GM23338 (cell line): ENCODE measurements at regions not wholly inside any gene's neighbourhood (a gene's known extent, or its start where the extent isn't known, plus 50 kb on each side); places are given as distances from the start of the nearest gene placed in this dataset.

Experiments used
- CREB1 ChIP-seq: fragments of 250-450 bp; sonication (Bioruptor Pico); IDR thresholded peaks from 2 replicates; pipeline ENCODE4 v1.5.0; 2020; ENCODE audit warnings: low read depth, mild to moderate bottlenecking, moderate library complexity
- EZH2 ChIP-seq: fragments of 200-600 bp; sonication (generic); IDR thresholded peaks from one replicate; pipeline ENCODE4 v1.8.0; 2017; ENCODE audit warnings: antibody characterized with exemption, mild to moderate bottlenecking, low read depth; ENCODE audit not compliant: unreplicated experiment
- JUNB ChIP-seq: IDR thresholded peaks from one replicate; pipeline ENCODE4 v1.6.1; 2016; ENCODE audit warnings: antibody characterized with exemption; ENCODE audit not compliant: unreplicated experiment
- POLR2AphosphoS5 ChIP-seq: IDR thresholded peaks from 2 replicates; pipeline ENCODE4 v1.6.1; 2016; ENCODE audit warnings: antibody characterized with exemption, low read depth
- STAT1 ChIP-seq: IDR thresholded peaks from one replicate; pipeline ENCODE4 v1.6.1; 2016; ENCODE audit warnings: antibody characterized with exemption; ENCODE audit not compliant: unreplicated experiment
- ZNF114 ChIP-seq: fragments of 250-450 bp; sonication (Bioruptor Pico); IDR thresholded peaks from 2 replicates; pipeline ENCODE4 v1.5.0; 2020; ENCODE audit warnings: mild to moderate bottlenecking, moderate library complexity
- TF ChIP-seq, protein P1 (sequence below): fragments of 250-450 bp; sonication (Bioruptor Pico); IDR thresholded peaks from 2 replicates; pipeline ENCODE4 v1.5.0; 2020; ENCODE audit warnings: mild to moderate bottlenecking, moderate library complexity
- TF ChIP-seq, protein P2 (sequence below): IDR thresholded peaks from one replicate; pipeline ENCODE4 v1.6.1; 2018; ENCODE audit warnings: antibody characterized with exemption; ENCODE audit not compliant: unreplicated experiment

- TF ChIP-seq, protein P1, sequence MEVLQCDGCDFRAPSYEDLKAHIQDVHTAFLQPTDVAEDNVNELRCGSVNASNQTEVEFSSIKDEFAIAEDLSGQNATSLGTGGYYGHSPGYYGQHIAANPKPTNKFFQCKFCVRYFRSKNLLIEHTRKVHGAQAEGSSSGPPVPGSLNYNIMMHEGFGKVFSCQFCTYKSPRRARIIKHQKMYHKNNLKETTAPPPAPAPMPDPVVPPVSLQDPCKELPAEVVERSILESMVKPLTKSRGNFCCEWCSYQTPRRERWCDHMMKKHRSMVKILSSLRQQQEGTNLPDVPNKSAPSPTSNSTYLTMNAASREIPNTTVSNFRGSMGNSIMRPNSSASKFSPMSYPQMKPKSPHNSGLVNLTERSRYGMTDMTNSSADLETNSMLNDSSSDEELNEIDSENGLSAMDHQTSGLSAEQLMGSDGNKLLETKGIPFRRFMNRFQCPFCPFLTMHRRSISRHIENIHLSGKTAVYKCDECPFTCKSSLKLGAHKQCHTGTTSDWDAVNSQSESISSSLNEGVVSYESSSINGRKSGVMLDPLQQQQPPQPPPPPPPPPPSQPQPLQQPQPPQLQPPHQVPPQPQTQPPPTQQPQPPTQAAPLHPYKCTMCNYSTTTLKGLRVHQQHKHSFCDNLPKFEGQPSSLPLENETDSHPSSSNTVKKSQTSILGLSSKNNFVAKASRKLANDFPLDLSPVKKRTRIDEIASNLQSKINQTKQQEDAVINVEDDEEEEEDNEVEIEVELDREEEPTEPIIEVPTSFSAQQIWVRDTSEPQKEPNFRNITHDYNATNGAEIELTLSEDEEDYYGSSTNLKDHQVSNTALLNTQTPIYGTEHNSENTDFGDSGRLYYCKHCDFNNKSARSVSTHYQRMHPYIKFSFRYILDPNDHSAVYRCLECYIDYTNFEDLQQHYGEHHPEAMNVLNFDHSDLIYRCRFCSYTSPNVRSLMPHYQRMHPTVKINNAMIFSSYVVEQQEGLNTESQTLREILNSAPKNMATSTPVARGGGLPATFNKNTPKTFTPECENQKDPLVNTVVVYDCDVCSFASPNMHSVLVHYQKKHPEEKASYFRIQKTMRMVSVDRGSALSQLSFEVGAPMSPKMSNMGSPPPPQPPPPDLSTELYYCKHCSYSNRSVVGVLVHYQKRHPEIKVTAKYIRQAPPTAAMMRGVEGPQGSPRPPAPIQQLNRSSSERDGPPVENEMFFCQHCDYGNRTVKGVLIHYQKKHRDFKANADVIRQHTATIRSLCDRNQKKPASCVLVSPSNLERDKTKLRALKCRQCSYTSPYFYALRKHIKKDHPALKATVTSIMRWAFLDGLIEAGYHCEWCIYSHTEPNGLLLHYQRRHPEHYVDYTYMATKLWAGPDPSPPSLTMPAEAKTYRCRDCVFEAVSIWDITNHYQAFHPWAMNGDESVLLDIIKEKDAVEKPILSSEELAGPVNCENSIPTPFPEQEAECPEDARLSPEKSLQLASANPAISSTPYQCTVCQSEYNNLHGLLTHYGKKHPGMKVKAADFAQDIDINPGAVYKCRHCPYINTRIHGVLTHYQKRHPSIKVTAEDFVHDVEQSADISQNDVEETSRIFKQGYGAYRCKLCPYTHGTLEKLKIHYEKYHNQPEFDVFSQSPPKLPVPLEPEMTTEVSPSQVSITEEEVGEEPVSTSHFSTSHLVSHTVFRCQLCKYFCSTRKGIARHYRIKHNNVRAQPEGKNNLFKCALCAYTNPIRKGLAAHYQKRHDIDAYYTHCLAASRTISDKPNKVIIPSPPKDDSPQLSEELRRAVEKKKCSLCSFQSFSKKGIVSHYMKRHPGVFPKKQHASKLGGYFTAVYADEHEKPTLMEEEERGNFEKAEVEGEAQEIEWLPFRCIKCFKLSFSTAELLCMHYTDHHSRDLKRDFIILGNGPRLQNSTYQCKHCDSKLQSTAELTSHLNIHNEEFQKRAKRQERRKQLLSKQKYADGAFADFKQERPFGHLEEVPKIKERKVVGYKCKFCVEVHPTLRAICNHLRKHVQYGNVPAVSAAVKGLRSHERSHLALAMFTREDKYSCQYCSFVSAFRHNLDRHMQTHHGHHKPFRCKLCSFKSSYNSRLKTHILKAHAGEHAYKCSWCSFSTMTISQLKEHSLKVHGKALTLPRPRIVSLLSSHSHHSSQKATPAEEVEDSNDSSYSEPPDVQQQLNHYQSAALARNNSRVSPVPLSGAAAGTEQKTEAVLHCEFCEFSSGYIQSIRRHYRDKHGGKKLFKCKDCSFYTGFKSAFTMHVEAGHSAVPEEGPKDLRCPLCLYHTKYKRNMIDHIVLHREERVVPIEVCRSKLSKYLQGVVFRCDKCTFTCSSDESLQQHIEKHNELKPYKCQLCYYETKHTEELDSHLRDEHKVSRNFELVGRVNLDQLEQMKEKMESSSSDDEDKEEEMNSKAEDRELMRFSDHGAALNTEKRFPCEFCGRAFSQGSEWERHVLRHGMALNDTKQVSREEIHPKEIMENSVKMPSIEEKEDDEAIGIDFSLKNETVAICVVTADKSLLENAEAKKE (CRISPR knock-in tag) = no peak
- no peak for TF ChIP-seq POLR2AphosphoS5
- no peak for TF ChIP-seq ZNF114
- TF ChIP-seq JUNB = no peak
- TF ChIP-seq STAT1 = no peak
- TF ChIP-seq, protein P2, sequence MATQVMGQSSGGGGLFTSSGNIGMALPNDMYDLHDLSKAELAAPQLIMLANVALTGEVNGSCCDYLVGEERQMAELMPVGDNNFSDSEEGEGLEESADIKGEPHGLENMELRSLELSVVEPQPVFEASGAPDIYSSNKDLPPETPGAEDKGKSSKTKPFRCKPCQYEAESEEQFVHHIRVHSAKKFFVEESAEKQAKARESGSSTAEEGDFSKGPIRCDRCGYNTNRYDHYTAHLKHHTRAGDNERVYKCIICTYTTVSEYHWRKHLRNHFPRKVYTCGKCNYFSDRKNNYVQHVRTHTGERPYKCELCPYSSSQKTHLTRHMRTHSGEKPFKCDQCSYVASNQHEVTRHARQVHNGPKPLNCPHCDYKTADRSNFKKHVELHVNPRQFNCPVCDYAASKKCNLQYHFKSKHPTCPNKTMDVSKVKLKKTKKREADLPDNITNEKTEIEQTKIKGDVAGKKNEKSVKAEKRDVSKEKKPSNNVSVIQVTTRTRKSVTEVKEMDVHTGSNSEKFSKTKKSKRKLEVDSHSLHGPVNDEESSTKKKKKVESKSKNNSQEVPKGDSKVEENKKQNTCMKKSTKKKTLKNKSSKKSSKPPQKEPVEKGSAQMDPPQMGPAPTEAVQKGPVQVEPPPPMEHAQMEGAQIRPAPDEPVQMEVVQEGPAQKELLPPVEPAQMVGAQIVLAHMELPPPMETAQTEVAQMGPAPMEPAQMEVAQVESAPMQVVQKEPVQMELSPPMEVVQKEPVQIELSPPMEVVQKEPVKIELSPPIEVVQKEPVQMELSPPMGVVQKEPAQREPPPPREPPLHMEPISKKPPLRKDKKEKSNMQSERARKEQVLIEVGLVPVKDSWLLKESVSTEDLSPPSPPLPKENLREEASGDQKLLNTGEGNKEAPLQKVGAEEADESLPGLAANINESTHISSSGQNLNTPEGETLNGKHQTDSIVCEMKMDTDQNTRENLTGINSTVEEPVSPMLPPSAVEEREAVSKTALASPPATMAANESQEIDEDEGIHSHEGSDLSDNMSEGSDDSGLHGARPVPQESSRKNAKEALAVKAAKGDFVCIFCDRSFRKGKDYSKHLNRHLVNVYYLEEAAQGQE = no peak
- no peak for TF ChIP-seq EZH2
- no peak for TF ChIP-seq CREB1
Observed at GRCh38 chr4:4694827-4695226, 153.0 kb upstream of the STX18 start (continued).
